GM23338 (cell line): ENCODE measurements at regions not wholly inside any gene's neighbourhood (a gene's known extent, or its start where the extent isn't known, plus 50 kb on each side); places are given as distances from the start of the nearest gene placed in this dataset.

Experiments
- CTCF ChIP-seq, 2 experiments: fragments of 200-600 bp in 1 of 2; sonication (generic) in 1 of 2; conservative IDR thresholded peaks; 2 replicates each; pipeline versions ENCODE4 v1.5.1 to v1.6.1; 2016 to 2017; ENCODE audit warnings: antibody characterized with exemption in 2 of 2, low read depth in 2 of 2, mild to moderate bottlenecking in 2 of 2, moderate library complexity in 1 of 2
- ETS1 ChIP-seq: IDR thresholded peaks from 2 replicates; pipeline ENCODE4 v1.6.1; 2016; ENCODE audit warnings: antibody characterized with exemption
- EZH2 ChIP-seq: fragments of 200-600 bp; sonication (generic); IDR thresholded peaks from one replicate; pipeline ENCODE4 v1.8.0; 2017; ENCODE audit warnings: antibody characterized with exemption, mild to moderate bottlenecking, low read depth; ENCODE audit not compliant: unreplicated experiment
- EZH2phosphoT487 ChIP-seq: fragments of 200-600 bp; sonication (generic); IDR thresholded peaks from one replicate; pipeline ENCODE4 v1.8.1; 2018; ENCODE audit warnings: antibody characterized with exemption; ENCODE audit not compliant: unreplicated experiment
- JUNB ChIP-seq: IDR thresholded peaks from one replicate; pipeline ENCODE4 v1.6.1; 2016; ENCODE audit warnings: antibody characterized with exemption; ENCODE audit not compliant: unreplicated experiment
- NANOG ChIP-seq: IDR thresholded peaks from 2 replicates; pipeline ENCODE4 v1.6.1; 2016; ENCODE audit warnings: antibody characterized with exemption, borderline replicate concordance
- POLR2AphosphoS5 ChIP-seq: IDR thresholded peaks from 2 replicates; pipeline ENCODE4 v1.6.1; 2016; ENCODE audit warnings: antibody characterized with exemption, low read depth
- REST ChIP-seq: IDR thresholded peaks from one replicate; pipeline ENCODE4 v1.6.1; 2018; ENCODE audit warnings: antibody characterized with exemption; ENCODE audit not compliant: unreplicated experiment

- TF ChIP-seq CTCF (conservative IDR thresholded peaks at IDR 0.05; ENCODE audit: low read depth in 2 of 2) = no peak
- no peak for TF ChIP-seq POLR2AphosphoS5
- TF ChIP-seq EZH2 = no peak
- TF ChIP-seq EZH2phosphoT487 = no peak
- no peak for TF ChIP-seq REST
- TF ChIP-seq ETS1 = no peak
- no peak for TF ChIP-seq JUNB
- TF ChIP-seq NANOG = no peak
Observed at GRCh38 chr4:56155432-56155831, 206.7 kb downstream of the CEP135 start.
